ENCODE measurements at regions not wholly inside any gene's neighbourhood (a gene's known extent, or its start where the extent isn't known, plus 50 kb on each side); places are given as distances from the start of the nearest gene placed in this dataset.

DNA sequence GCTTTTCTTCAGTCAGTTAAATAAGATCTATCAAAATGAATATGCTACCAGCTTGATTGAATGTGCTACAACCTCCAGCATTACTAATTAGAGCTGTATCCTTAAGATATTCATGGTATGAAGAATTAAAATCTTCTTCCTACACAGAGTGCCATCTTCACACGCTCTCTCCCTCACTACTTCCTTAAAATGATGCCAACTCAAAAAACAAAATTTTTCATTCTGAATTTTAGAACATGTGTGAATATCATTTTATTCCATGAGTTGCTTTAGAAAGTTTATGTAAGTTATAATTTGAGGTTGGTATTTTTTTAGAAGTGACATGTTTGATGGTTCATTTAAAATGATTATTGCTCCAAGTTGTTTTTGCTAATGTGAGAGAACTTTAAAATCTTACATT, 407.5 kb upstream of the CELF2 start:
- no peak for DNase-seq

DNA sequence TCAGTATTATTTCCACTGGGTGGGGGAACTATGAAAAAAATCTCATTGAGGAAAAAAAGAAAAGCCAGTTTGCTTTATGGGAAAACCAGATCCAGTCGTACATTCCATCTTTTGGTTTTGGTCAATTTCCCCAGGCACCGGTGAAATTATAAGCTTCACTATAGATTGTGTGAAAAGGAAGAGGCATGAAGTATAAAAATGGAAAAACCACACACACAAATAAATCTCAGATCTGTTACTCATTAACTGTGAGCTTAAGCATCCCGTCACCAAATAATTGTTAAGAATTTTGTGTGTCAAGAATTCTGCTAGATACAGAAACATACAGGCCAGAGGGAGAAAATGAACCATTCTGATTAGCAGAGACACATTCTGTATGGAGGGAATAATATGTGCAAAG, 405.5 kb upstream of the CELF2 start:
- no peak for DNase-seq

DNA sequence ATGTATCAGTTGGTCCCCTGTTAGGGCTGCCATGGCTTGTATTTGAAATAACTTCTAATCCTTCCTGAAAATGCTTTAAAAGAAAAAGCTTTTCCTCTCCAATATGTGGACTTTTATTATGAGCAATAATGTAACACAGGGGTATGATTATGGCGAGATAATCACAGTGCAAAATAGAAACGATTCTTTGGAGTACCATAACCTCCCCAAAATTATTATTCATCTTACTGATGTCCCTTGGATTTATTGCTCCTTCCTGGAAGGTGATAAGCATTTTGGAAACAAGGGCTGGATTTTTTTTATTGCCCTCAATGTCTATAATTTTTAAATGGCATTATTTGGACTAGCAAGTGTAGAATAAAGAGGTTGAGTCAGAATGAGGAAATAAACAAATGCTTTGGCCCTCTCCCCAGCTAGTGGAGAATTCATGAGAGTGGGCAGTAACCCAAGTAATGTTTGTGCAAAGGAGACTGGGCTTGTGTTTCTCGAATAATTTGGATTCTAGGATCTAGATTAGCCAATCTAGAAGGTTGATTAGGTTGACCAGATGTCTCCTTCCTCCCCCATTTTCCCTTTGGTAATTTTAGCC, 403.9 kb upstream of the CELF2 start:
- DNase-seq, result no peak

DNA sequence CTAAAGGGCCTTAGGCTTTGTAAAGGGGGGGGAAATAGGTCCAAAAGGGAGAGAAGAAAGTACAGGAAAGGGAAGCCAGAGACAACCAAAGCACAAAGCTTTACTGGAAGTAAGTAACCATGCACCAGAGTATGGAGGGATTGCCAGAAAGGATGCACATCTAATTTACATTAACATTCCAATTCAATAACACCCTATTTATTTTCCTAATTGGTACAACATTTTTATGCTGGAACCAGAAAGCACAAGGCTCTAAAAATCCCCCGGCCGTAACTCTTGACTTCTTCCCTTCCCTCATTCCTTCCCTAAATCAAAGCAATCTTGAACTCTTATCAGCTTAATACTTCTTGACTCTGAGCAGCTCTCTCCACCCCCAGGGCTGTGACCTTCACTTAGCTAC, 400.0 kb upstream of the CELF2 start:
- no peak for DNase-seq

DNA sequence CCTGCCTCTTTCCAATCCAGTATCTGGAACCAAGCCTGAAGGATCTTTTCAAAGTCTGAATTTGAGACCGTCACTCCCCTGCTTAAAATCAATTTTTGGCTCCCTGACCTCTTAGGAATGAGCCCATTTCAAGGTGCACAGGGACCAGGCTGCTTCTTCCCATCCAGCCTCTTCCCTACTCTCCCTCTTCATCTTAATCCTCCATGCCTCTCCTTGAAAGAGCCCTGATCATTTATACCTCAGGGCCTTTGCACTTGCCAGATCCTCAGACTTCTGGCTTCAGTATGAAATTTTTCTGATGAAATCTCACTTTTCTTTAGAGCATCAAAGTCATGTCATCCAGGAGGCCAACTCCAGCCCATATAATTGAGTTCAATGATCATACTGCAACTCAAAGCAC, 399.5 kb upstream of the CELF2 start:
- DNase-seq, result no peak

DNA sequence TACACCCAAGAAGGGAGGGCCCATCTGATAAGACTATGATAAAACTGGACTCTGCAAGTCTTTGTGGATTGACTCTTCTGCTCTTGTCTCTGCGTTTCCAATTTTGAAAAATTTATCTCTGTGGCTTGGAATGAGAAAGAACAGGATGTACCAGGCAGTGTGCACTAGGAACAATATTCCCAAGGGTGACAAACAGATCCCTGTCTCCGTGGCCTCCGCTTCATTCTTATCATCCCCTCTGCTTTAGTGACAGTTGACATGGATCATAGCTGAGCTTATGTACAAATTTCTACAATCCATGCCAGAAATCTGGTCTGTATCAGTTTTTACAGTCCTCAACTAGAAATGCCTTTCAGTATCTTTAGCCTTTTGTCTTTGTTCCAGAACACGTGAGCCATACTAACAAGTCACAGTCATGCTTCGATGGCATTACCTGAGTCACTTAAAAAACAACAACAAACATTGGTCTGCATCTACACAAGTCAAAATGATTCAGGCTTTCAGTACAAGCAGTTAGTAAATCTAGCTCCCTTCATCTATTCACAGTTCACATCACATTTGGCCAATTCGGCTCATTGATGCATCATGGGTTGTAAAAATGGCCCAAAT, 393.6 kb upstream of the CELF2 start:
- DNase-seq, result no peak

DNA sequence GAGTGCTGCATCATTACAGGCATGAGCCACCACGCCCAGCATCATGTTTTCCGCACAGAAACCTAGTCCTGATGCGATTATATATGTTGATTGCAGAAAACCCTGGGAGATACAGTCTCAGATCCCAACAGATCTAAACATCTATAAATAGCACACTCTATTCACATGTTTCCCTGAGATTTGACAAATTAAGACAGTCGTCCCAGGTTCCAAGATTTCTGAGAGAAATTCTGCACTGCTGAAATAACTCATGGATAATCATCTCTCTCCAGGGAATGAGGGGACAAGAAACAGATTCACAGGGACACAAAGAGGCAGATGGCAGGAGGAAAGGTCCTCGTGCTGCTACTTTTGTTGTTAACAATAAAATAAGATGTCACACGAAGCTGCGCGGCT, 393.1 kb upstream of the CELF2 start:
- DNase-seq, result no peak

DNA sequence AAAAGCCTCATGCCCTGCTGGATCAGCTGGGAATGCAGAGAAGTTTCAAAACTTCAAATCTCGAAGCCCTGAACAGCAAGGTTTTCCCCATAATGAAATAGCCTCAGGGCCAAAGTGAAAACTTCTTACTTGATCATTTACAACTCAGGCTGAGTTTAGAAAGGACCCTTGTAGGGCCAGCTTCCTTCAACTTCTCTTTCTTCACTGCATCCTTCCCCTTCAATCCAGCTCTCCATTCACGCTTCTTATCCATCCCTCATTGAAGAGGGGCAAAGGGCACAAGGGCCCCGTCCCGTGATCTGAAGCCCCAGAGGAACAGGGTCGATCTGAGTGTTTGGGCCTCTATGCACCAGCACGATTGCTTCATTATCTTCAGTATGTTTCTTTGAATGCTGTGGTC, 392.2 kb upstream of the CELF2 start:
- no peak for DNase-seq

DNA sequence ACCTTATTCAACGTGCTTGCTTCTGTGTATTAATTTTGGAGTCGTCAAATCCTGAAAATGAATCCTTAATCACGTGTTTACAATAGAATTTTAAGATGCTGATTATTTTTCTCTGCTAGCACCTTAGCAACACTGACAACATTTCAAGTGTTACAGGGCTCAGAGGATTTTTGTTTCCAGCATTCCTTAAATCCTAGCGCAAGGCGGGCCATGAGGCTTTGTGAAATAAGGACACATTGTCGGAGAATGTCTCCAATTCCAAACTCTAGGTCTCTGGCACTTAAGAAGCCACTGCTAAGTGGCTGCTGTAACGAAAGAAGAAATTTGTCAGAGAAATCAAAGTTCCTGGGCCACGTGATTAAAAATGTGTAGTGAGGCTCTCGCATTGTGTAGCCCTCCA, 390.9 kb upstream of the CELF2 start:
- no peak for DNase-seq

DNA sequence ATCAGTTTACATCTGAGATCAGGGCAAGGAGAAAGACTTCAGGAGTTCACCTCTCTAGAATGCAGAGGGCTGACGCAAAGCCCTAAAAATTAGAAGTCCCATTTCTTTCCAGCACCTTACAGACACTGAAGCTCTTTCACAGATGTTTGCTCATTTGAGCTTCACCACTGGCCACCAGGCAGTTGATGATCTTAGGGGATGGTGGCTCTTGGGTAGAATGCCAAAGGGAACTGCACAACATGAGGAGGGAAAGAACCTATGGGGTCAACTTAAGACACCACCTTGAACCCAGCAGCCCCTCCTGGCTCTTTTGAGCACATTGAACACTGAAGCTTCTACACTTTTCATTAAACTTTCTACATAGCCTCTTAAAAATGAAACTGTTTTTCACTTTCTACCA, 390.3 kb upstream of the CELF2 start:
- DNase-seq, result no peak

DNA sequence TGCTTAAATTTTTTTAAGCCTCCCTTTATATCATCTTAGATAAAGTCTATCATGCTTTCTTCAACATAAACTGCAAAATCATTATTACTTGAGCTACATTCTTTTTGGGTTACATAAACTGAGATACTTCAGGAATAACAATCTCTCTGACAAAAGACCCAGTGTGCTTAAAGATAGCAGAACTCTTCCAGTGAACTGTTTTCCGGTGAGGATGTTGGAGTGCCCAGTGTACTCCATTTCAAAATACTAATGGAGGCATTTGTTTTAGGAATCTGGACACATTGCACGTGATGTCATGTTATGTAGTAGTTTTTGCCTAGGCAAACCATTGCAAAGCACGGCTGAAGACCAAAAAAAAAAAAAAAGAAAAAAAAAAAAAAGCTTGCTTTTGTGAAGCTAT, 388.2 kb upstream of the CELF2 start:
- DNase-seq, result no peak

DNA sequence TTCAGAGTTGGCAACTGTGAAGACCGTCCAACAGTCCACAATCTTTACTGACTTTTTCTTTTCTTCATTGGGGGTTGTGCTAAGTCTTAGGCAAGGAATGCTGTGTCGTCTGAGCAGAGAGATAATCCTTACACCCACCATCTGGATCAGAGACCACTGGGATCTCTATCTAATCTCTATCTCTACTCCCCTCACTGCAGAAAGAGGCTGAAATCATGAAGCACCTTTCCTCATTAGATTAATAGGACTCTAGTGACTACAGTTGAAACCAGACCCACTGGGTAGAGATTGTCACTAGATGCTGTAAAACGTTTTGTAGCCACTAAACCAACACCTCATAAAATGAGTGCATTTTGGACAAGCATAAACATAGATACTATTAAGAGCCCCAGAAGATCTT, 387.4 kb upstream of the CELF2 start:
- no peak for DNase-seq

DNA sequence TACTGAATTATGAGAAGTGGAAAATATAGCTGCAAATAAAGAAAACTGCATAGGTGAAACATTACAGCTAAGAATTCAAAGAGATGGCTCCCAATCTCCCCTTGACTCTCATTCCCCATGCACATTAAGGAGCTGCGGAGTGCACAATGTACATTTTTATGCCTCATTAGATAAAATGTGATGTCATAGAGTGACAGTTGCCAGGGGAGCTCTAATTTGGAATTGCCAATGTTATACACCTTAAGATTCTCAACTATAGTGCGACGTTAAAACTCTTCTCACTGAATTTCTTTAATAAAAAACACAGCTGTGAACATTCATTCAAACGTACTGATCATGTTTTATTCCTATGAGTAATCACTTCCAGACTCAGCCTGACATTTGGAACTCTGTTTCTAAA, 386.9 kb upstream of the CELF2 start:
- DNase-seq, result no peak

DNA sequence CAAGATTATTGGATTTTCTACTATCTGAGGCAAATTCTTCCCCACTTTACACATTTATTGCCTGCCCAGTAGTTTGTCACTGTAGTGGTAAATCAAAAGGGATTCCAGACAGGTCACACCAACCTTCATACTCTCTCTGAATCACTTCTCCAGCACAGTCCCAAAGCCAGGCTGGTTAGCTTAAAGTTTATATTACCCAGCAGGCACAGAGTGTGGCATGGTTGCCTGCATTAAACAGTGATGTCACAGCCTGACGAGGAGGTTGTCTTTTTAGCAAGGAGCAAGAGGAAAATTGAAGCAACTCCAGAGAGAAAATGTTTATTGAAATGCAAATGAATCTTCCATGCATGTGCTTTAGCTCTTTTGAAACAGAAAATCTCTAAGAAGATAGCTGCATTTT, 375.5 kb upstream of the CELF2 start:
- no peak for DNase-seq

DNA sequence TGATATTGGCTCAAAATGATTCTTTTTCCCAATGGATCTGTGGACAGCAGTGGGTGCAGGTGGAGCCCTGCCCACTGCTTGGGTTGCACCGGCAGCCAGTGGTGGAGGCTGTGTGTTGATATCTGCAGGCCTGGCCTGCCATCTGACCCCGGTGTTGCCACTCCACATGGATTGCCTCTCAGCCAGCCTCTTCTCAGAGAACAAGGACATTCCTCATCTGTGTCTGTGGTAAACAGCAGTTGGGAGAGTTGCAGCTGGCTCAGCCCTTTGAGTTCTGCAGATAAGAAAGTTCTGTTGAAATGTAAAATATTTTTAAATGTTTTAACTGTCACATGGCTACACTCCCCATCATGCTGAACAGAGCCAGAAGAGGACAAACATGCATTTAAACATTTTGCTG, 374.9 kb upstream of the CELF2 start:
- no peak for DNase-seq

DNA sequence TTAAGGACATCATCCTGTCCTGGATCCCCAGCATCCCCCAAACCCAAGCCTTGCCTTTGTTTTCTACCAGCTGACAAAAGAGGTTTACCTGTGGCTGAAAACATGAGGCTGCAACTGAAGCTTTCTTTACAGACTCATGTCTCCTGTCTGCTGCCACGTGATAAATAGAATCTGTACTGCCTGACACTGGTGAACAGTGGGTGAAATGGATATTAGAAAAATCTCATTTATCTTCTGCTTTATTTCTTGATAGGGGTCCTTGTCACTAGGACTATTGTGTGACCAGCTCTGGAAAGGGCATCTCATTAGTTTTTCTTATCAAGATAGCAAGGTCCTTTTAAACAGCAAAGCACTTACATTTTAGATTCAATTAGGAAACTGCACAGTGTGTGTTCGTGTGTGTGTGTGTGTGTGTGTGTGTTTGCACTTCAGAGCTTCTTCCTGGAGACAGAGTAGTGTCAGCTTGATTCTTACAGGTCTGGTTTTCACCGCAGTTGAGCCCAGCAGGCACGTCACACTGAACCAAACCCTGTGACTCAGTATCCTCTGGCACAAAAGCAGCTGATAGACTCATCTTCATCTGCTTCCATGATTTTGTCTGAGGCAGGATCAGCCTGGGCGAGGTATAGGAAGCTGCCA, 373.5 kb upstream of the CELF2 start:
- no peak for DNase-seq

DNA sequence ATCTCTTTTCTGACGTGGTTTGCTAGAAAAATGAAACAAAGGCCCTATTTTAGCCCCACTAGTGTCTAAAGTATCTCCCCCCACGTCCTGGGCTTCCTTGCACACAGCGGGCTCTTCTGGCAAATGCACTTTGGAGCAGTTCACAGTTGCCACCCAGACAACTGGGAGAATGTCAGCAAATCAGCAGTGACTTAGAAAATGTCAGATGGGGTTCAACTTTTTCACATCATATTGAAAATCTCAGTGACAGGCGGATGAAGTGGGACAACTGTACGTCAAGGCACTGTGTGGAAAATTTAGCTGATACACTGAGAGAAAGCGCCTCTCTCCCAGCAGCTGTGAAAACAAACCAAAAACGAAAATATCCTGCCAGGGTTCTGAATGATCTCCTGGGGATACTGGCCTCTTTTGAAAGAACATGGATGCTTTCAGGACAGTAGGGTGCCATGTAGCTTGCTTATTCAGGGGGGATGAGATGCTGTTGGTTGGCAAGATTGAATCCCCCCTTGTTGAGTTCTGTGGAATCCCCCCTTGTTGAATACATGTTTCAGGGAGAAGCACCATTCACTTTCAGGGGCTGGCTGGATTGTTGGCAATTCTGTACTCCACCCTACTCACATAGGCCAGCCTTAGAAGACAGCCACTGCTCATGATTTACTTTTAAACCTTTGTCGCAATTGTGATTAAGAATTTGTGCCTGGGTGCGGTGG, 372.8 kb upstream of the CELF2 start:
- no peak for DNase-seq

DNA sequence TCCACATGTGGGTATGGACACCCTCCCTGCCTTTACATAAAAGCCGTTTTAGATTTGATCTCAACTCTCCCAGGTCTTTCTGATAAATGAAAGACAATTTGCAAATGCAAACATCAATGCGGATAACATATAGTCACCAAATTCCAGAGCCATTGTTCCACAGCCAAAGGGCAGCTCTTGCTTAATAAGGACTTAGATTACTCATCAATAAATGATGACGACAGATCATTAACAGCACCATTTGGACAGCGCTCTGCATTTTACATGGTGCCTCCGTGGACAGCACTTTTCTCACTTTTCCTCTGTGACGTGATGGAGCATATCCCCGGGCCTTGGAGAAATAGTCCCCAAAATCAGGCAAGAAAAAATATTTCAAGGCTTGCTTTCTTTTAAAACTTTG, 370.3 kb upstream of the CELF2 start:
- DNase-seq, result no peak

DNA sequence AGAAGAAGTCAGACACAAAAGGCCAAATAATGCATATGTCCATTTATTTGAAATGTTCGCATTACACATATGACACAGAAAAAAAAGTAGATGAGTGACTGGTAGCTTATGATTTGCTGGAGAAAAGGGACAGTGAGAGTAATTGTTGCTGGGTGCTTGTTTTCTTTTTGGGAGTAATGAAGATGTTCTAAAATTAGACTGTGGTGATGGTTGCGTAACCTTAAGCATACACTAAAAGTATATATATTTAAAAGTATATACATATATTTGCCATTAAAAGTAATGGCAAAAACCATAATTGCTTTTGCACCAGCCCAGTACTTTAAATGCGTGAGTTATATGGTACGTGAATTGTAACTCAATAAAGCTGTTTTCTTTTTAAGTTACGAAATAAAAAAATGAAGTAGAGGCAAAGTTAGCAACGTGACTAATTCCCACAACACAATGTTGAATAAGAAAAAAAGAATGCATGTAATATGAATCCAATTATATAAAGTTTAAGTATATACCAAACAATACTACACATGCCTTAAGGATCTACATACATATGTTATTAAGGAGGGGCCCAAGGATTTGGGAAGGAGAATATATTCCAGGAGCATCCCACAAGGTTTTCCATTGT, 360.4 kb upstream of the CELF2 start:
- no peak for DNase-seq

DNA sequence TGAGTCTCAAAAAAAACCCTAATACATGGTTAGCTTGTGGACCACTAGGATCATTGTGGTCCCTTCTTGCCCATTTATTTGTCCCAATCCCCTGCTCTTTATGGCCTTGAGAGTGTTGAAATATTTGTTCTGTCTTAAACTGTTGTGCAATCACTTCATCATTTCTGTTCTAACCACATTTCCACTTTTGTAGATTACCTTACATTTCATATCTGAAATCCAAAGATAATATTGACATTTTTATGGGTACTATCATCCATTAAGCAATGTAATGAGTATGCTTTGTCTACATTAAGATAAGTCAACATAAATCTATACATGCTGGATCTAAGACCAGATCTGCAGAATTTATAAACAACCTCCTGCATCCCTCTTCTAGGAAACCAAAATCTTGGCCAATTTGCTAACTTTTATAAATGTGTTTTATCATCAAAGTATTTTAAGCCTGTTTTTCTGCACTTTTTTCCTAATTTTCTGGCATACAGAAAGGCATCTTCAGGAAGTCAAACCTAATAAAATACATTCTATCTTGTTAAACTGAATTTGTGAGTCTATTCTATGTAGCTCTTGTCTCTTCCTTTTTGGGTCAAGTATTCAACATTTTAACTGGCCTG, 359.4 kb upstream of the CELF2 start:
- DNase-seq, result no peak

DNA sequence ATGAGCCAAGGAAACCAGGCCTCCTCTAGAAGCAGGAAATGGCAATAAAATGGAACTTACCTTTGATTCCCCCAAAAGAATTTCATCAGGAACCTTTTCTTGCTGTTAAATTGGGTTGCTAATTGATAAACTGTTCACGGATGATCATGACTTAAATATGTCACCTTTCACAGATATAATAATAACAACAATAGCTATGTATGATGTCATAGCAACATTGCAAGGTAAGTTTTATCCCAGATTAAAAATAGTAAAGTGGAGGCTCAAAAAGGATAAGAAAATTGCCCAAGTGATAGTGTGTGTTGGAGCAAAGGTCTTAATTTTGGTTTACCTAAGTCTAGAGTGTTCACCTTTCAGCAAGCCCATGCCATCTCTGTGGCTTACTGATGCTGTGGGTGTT, 357.6 kb upstream of the CELF2 start:
- no peak for DNase-seq

DNA sequence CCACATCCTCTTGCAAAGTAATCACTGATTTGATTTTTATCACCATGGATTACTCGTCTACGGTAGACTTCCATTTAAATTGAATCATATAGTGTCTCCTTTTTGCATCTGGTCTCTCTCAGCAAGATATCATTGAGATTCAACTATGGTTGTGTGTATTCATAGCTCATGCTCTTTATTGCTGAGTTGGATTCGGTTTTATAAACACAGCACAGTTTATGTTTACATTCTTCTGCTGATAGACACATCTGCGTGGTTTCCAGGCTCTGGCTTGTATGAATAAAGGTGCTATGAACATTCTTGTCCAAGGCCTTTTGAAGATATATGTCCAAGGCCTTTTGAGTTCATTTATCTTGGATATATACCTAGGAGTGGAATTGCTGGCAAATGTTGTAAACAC, 356.5 kb upstream of the CELF2 start:
- no peak for DNase-seq

DNA sequence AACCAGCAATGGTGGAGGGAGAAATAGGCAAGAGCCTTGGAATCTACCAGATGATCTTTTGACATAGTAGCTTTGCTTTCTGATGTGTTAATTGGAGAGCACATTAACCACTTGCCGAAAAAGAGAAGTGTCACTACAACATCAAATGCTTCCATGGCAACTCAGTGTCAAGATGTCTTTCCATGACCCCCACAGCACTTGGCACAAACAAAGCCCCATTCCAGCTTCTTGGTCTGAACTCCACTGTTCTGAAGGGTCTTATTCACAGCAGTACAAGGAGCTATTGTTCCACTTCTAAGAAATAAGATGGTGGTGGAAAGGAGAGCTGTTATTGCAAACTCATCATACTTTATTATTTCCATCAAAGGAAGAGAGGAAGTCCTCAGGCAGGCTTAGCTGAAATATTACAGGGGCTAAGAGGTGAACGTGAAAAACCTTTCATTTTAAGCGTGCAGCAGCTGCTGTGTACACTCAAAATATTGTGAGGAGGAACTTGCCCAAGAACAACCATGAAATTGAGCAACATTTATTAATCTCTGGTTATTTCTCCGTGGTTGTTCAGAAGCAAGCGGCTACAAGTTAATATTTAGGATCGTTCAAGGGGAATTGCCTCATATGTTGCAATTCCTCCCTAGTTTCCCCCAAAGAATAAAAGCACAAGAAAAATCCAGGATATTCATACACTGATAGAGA, 354.8 kb upstream of the CELF2 start:
- DNase-seq, result no peak
